ENCODE measurements at regions not wholly inside any gene's neighbourhood (a gene's known extent, or its start where the extent isn't known, plus 50 kb on each side); places are given as distances from the start of the nearest gene placed in this dataset.

- TF ChIP-seq, protein P1, sequence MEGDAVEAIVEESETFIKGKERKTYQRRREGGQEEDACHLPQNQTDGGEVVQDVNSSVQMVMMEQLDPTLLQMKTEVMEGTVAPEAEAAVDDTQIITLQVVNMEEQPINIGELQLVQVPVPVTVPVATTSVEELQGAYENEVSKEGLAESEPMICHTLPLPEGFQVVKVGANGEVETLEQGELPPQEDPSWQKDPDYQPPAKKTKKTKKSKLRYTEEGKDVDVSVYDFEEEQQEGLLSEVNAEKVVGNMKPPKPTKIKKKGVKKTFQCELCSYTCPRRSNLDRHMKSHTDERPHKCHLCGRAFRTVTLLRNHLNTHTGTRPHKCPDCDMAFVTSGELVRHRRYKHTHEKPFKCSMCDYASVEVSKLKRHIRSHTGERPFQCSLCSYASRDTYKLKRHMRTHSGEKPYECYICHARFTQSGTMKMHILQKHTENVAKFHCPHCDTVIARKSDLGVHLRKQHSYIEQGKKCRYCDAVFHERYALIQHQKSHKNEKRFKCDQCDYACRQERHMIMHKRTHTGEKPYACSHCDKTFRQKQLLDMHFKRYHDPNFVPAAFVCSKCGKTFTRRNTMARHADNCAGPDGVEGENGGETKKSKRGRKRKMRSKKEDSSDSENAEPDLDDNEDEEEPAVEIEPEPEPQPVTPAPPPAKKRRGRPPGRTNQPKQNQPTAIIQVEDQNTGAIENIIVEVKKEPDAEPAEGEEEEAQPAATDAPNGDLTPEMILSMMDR (IDR thresholded peaks at IDR 0.05; ENCODE audit: unreplicated experiment) = no peak
- intact Hi-C loops (cut with micrococcal nuclease; ENCODE audit: unreplicated experiment) = no loop called here
- no peak for DNase-seq
- BruUV-seq (replicated peaks) = no TSS peak
- no peak overlapping the region for H3K4me3 Mint-ChIP-seq (ENCODE audit: low read depth, unreplicated experiment)
- peaks cover 3% of the 10 kb centered on the region for H3K9me3 Mint-ChIP-seq (ENCODE audit: low read depth, unreplicated experiment)
- no peaks in the 10 kb centered on the region for H3K4me1 Mint-ChIP-seq (ENCODE audit: low read depth, unreplicated experiment)
- no peaks in the 10 kb centered on the region for H3K36me3 Mint-ChIP-seq (ENCODE audit: insufficient read depth, unreplicated experiment)
- CTCF ChIA-PET = no interaction called here
- no peaks in the 10 kb centered on the region for H3K27me3 Mint-ChIP-seq (ENCODE audit: unreplicated experiment)
- no peak overlapping the region for H3K27ac Mint-ChIP-seq (ENCODE audit: unreplicated experiment)
Measured at GRCh38 chr1:79667848-79668696, 661.5 kb upstream of the ADGRL4 start.

- no peaks in the 10 kb centered on the region for H3K4me1 Mint-ChIP-seq (ENCODE audit: low read depth, unreplicated experiment)
- CTCF ChIA-PET = no interaction called here
- H3K36me3 Mint-ChIP-seq (ENCODE audit: insufficient read depth, unreplicated experiment) = no peaks in the 10 kb centered on the region
Measured at GRCh38 chr1:79667166-79667565, 660.6 kb upstream of the ADGRL4 start.

GRCh38 chr1:79663916-79664315 is 657.4 kb upstream of the ADGRL4 start:
- intact Hi-C loops (cut with micrococcal nuclease; ENCODE audit: unreplicated experiment) = no loop called here
- no peaks in the 10 kb centered on the region for H3K36me3 Mint-ChIP-seq (ENCODE audit: insufficient read depth, unreplicated experiment)
- H3K4me1 Mint-ChIP-seq (ENCODE audit: low read depth, unreplicated experiment) = no peaks in the 10 kb centered on the region
- no peak for DNase-seq
- no TSS peak for BruUV-seq (replicated peaks)
- H3K9me3 Mint-ChIP-seq (ENCODE audit: low read depth, unreplicated experiment) = peaks cover 8% of the 10 kb centered on the region
- CTCF ChIA-PET = no interaction called here
- no peak overlapping the region for H3K4me3 Mint-ChIP-seq (ENCODE audit: low read depth, unreplicated experiment)
- H3K27me3 Mint-ChIP-seq (ENCODE audit: unreplicated experiment) = no peaks in the 10 kb centered on the region
- TF ChIP-seq, protein P1 (IDR thresholded peaks at IDR 0.05; ENCODE audit: unreplicated experiment) = no peak
- H3K27ac Mint-ChIP-seq (ENCODE audit: unreplicated experiment) = no peak overlapping the region

More at GRCh38 chr1:79667166-79667565, 660.6 kb upstream of the ADGRL4 start:
- Mint-ChIP-seq H3K4me3 (ENCODE audit: low read depth, unreplicated experiment) (no peak overlapping the region), H3K27ac (ENCODE audit: unreplicated experiment) (no peak overlapping the region), H3K27me3 (ENCODE audit: unreplicated experiment) (no peaks in the 10 kb centered on the region), H3K9me3 (ENCODE audit: low read depth, unreplicated experiment) (peaks cover 8% of the 10 kb centered on the region)
- intact Hi-C loops (cut with micrococcal nuclease; ENCODE audit: unreplicated experiment) = no loop called here
- BruUV-seq (replicated peaks) = no TSS peak
- DNase-seq = no peak
- TF ChIP-seq, protein P1 (IDR thresholded peaks at IDR 0.05; ENCODE audit: unreplicated experiment) = no peak

DNA sequence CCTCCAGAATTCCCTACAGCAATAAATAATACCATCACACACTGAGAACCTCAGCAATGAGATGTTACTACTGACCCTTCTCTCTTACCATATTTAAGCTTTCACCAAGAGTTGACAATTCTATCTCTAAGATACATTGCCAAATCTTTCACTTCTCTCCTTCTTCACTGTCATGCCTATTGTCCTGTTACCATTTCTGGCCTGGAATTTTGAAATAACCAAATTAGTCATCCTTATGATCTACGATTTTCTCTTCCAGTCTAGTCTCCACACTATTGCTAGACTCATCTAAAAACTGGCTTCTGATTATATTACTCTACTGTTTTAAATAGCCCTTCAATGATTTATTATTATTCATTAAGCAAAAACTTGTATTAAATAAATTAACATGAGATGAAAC is 656.1 kb upstream of the ADGRL4 start:
- DNase-seq = no peak
- intact Hi-C loops (cut with micrococcal nuclease; ENCODE audit: unreplicated experiment) = no loop called here
- H3K27ac Mint-ChIP-seq (ENCODE audit: unreplicated experiment) = no peak overlapping the region
- CTCF ChIA-PET = no interaction called here
- no TSS peak for BruUV-seq (replicated peaks)
- H3K9me3 Mint-ChIP-seq (ENCODE audit: low read depth, unreplicated experiment) = peaks cover 5% of the 10 kb centered on the region
- H3K4me3 Mint-ChIP-seq (ENCODE audit: low read depth, unreplicated experiment) = no peak overlapping the region
- H3K36me3 Mint-ChIP-seq (ENCODE audit: insufficient read depth, unreplicated experiment) = no peaks in the 10 kb centered on the region
- TF ChIP-seq, protein P1 (IDR thresholded peaks at IDR 0.05; ENCODE audit: unreplicated experiment) = no peak
- no peaks in the 10 kb centered on the region for H3K27me3 Mint-ChIP-seq (ENCODE audit: unreplicated experiment)
- H3K4me1 Mint-ChIP-seq (ENCODE audit: low read depth, unreplicated experiment) = no peaks in the 10 kb centered on the region
